GM23338 (cell line): ENCODE measurements at regions not wholly inside any gene's neighbourhood (a gene's known extent, or its start where the extent isn't known, plus 50 kb on each side); places are given as distances from the start of the nearest gene placed in this dataset.

ENCODE experiments used
- CREB1 ChIP-seq: fragments of 250-450 bp; sonication (Bioruptor Pico); IDR thresholded peaks from 2 replicates; pipeline ENCODE4 v1.5.0; 2020; ENCODE audit warnings: low read depth, mild to moderate bottlenecking, moderate library complexity
- EZH2 ChIP-seq: fragments of 200-600 bp; sonication (generic); IDR thresholded peaks from one replicate; pipeline ENCODE4 v1.8.0; 2017; ENCODE audit warnings: antibody characterized with exemption, mild to moderate bottlenecking, low read depth; ENCODE audit not compliant: unreplicated experiment
- EZH2phosphoT487 ChIP-seq: fragments of 200-600 bp; sonication (generic); IDR thresholded peaks from one replicate; pipeline ENCODE4 v1.8.1; 2018; ENCODE audit warnings: antibody characterized with exemption; ENCODE audit not compliant: unreplicated experiment
- JUNB ChIP-seq: IDR thresholded peaks from one replicate; pipeline ENCODE4 v1.6.1; 2016; ENCODE audit warnings: antibody characterized with exemption; ENCODE audit not compliant: unreplicated experiment
- POLR2AphosphoS5 ChIP-seq: IDR thresholded peaks from 2 replicates; pipeline ENCODE4 v1.6.1; 2016; ENCODE audit warnings: antibody characterized with exemption, low read depth
- STAT1 ChIP-seq: IDR thresholded peaks from one replicate; pipeline ENCODE4 v1.6.1; 2016; ENCODE audit warnings: antibody characterized with exemption; ENCODE audit not compliant: unreplicated experiment
- ZNF114 ChIP-seq: fragments of 250-450 bp; sonication (Bioruptor Pico); IDR thresholded peaks from 2 replicates; pipeline ENCODE4 v1.5.0; 2020; ENCODE audit warnings: mild to moderate bottlenecking, moderate library complexity
- TF ChIP-seq, protein P1 (sequence below), 2 experiments: fragments of 200-600 bp in 1 of 2; sonication (generic) in 1 of 2; conservative IDR thresholded peaks; 2 replicates each; pipeline versions ENCODE4 v1.5.1 to v1.6.1; 2016 to 2017; ENCODE audit warnings: antibody characterized with exemption in 2 of 2, low read depth in 2 of 2, mild to moderate bottlenecking in 2 of 2, moderate library complexity in 1 of 2
- TF ChIP-seq, protein P2 (sequence below): IDR thresholded peaks from one replicate; pipeline ENCODE4 v1.6.1; 2018; ENCODE audit warnings: antibody characterized with exemption; ENCODE audit not compliant: unreplicated experiment
- TF ChIP-seq, protein P3 (sequence below): fragments of 250-450 bp; sonication (Bioruptor Pico); IDR thresholded peaks from 2 replicates; pipeline ENCODE4 v1.5.0; 2020; ENCODE audit warnings: mild to moderate bottlenecking, moderate library complexity

DNA sequence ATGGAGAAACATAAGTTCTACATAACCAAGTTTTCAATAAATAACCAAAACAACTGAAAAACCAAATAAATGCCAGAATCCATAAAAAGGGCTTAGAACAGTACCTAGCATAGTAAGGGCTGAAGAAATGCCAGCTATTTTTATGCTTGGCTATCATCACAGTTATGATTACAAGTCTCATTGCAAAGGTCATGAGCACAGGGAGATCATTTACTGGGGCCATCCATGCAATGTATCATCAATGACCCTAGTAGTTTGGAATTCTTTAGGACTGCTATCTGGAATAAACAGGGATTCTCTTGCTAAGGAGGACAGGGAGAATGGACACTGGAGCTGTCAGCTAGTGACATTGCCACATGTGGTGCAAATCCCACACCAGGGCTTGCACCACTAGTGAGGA, 92.5 kb upstream of the NAP1L1 start:
- TF ChIP-seq, protein P1, sequence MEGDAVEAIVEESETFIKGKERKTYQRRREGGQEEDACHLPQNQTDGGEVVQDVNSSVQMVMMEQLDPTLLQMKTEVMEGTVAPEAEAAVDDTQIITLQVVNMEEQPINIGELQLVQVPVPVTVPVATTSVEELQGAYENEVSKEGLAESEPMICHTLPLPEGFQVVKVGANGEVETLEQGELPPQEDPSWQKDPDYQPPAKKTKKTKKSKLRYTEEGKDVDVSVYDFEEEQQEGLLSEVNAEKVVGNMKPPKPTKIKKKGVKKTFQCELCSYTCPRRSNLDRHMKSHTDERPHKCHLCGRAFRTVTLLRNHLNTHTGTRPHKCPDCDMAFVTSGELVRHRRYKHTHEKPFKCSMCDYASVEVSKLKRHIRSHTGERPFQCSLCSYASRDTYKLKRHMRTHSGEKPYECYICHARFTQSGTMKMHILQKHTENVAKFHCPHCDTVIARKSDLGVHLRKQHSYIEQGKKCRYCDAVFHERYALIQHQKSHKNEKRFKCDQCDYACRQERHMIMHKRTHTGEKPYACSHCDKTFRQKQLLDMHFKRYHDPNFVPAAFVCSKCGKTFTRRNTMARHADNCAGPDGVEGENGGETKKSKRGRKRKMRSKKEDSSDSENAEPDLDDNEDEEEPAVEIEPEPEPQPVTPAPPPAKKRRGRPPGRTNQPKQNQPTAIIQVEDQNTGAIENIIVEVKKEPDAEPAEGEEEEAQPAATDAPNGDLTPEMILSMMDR (conservative IDR thresholded peaks at IDR 0.05; ENCODE audit: low read depth in 2 of 2): no peak
- TF ChIP-seq STAT1: no peak
- TF ChIP-seq, protein P2, sequence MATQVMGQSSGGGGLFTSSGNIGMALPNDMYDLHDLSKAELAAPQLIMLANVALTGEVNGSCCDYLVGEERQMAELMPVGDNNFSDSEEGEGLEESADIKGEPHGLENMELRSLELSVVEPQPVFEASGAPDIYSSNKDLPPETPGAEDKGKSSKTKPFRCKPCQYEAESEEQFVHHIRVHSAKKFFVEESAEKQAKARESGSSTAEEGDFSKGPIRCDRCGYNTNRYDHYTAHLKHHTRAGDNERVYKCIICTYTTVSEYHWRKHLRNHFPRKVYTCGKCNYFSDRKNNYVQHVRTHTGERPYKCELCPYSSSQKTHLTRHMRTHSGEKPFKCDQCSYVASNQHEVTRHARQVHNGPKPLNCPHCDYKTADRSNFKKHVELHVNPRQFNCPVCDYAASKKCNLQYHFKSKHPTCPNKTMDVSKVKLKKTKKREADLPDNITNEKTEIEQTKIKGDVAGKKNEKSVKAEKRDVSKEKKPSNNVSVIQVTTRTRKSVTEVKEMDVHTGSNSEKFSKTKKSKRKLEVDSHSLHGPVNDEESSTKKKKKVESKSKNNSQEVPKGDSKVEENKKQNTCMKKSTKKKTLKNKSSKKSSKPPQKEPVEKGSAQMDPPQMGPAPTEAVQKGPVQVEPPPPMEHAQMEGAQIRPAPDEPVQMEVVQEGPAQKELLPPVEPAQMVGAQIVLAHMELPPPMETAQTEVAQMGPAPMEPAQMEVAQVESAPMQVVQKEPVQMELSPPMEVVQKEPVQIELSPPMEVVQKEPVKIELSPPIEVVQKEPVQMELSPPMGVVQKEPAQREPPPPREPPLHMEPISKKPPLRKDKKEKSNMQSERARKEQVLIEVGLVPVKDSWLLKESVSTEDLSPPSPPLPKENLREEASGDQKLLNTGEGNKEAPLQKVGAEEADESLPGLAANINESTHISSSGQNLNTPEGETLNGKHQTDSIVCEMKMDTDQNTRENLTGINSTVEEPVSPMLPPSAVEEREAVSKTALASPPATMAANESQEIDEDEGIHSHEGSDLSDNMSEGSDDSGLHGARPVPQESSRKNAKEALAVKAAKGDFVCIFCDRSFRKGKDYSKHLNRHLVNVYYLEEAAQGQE: no peak
- no peak for TF ChIP-seq EZH2
- no peak for TF ChIP-seq EZH2phosphoT487
- no peak for TF ChIP-seq POLR2AphosphoS5
- TF ChIP-seq ZNF114 (CRISPR knock-in tag): no peak
- no peak for TF ChIP-seq CREB1 (CRISPR knock-in tag)
- TF ChIP-seq JUNB: no peak
- TF ChIP-seq, protein P3, sequence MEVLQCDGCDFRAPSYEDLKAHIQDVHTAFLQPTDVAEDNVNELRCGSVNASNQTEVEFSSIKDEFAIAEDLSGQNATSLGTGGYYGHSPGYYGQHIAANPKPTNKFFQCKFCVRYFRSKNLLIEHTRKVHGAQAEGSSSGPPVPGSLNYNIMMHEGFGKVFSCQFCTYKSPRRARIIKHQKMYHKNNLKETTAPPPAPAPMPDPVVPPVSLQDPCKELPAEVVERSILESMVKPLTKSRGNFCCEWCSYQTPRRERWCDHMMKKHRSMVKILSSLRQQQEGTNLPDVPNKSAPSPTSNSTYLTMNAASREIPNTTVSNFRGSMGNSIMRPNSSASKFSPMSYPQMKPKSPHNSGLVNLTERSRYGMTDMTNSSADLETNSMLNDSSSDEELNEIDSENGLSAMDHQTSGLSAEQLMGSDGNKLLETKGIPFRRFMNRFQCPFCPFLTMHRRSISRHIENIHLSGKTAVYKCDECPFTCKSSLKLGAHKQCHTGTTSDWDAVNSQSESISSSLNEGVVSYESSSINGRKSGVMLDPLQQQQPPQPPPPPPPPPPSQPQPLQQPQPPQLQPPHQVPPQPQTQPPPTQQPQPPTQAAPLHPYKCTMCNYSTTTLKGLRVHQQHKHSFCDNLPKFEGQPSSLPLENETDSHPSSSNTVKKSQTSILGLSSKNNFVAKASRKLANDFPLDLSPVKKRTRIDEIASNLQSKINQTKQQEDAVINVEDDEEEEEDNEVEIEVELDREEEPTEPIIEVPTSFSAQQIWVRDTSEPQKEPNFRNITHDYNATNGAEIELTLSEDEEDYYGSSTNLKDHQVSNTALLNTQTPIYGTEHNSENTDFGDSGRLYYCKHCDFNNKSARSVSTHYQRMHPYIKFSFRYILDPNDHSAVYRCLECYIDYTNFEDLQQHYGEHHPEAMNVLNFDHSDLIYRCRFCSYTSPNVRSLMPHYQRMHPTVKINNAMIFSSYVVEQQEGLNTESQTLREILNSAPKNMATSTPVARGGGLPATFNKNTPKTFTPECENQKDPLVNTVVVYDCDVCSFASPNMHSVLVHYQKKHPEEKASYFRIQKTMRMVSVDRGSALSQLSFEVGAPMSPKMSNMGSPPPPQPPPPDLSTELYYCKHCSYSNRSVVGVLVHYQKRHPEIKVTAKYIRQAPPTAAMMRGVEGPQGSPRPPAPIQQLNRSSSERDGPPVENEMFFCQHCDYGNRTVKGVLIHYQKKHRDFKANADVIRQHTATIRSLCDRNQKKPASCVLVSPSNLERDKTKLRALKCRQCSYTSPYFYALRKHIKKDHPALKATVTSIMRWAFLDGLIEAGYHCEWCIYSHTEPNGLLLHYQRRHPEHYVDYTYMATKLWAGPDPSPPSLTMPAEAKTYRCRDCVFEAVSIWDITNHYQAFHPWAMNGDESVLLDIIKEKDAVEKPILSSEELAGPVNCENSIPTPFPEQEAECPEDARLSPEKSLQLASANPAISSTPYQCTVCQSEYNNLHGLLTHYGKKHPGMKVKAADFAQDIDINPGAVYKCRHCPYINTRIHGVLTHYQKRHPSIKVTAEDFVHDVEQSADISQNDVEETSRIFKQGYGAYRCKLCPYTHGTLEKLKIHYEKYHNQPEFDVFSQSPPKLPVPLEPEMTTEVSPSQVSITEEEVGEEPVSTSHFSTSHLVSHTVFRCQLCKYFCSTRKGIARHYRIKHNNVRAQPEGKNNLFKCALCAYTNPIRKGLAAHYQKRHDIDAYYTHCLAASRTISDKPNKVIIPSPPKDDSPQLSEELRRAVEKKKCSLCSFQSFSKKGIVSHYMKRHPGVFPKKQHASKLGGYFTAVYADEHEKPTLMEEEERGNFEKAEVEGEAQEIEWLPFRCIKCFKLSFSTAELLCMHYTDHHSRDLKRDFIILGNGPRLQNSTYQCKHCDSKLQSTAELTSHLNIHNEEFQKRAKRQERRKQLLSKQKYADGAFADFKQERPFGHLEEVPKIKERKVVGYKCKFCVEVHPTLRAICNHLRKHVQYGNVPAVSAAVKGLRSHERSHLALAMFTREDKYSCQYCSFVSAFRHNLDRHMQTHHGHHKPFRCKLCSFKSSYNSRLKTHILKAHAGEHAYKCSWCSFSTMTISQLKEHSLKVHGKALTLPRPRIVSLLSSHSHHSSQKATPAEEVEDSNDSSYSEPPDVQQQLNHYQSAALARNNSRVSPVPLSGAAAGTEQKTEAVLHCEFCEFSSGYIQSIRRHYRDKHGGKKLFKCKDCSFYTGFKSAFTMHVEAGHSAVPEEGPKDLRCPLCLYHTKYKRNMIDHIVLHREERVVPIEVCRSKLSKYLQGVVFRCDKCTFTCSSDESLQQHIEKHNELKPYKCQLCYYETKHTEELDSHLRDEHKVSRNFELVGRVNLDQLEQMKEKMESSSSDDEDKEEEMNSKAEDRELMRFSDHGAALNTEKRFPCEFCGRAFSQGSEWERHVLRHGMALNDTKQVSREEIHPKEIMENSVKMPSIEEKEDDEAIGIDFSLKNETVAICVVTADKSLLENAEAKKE (CRISPR knock-in tag): no peak
